Testis (tissue), 2 donors: ENCODE measurements at regions not wholly inside any gene's neighbourhood (a gene's known extent, or its start where the extent isn't known, plus 50 kb on each side); places are given as distances from the start of the nearest gene placed in this dataset.

Source experiments
- DNase-seq: peaks from one replicate; pipeline ENCODE4 v3.0.0-alpha.2; 2019
- H3K27ac ChIP-seq, 2 donors: fragments of 200-600 bp; sonication (generic); one replicate each; pipeline ENCODE4 v1.5.1; 2019
- H3K27me3 ChIP-seq: fragments of 200-600 bp; sonication (generic); one replicate; pipeline ENCODE4 v1.5.1; 2019
- H3K36me3 ChIP-seq: fragments of 200-600 bp; sonication (generic); one replicate; pipeline ENCODE4 v1.5.1; 2017; ENCODE audit warnings: low read depth; ENCODE audit errors: missing control alignments
- H3K4me1 ChIP-seq: fragments of 200-600 bp; sonication (generic); one replicate; pipeline ENCODE4 v1.5.1; 2019
- H3K4me3 ChIP-seq, 2 donors: fragments of 200-600 bp; sonication (generic); one replicate each; pipeline ENCODE4 v1.5.1; 2017 to 2019
- H3K9me3 ChIP-seq: fragments of 200-600 bp; sonication (generic); one replicate; pipeline ENCODE4 v1.5.1; 2017
- POLR2A ChIP-seq: fragments of 450-650 bp; IDR thresholded peaks from one replicate; pipeline ENCODE4 v1.6.1; 2017; ENCODE audit warnings: antibody characterized with exemption, mild to moderate bottlenecking, moderate library complexity
- WGBS, 2 donors: methylation state at CpG; one replicate each; pipeline ENCODE4 v1.1.5; 2018; 5-methylcytosine and 5-hydroxymethylcytosine counted together
- intact Hi-C: fragments of 100-400 bp; cut with DNase I; formaldehyde crosslinking; loops from one replicate; pipeline ENCODE4 v1.15.1; 2023; ENCODE audit warnings: low total_unique reads
- TF ChIP-seq, protein P1 (sequence below), 3 experiments: fragments of 450-650 bp in 2 of 3; fragments of 200-600 bp in 1 of 3; sonication (generic) in 1 of 3; IDR thresholded peaks; one replicate each; pipeline ENCODE4 v1.5.1; 2016 to 2019; ENCODE audit warnings: antibody characterized with exemption in 3 of 3, mild to moderate bottlenecking in 2 of 3, moderate library complexity in 1 of 3

DNA sequence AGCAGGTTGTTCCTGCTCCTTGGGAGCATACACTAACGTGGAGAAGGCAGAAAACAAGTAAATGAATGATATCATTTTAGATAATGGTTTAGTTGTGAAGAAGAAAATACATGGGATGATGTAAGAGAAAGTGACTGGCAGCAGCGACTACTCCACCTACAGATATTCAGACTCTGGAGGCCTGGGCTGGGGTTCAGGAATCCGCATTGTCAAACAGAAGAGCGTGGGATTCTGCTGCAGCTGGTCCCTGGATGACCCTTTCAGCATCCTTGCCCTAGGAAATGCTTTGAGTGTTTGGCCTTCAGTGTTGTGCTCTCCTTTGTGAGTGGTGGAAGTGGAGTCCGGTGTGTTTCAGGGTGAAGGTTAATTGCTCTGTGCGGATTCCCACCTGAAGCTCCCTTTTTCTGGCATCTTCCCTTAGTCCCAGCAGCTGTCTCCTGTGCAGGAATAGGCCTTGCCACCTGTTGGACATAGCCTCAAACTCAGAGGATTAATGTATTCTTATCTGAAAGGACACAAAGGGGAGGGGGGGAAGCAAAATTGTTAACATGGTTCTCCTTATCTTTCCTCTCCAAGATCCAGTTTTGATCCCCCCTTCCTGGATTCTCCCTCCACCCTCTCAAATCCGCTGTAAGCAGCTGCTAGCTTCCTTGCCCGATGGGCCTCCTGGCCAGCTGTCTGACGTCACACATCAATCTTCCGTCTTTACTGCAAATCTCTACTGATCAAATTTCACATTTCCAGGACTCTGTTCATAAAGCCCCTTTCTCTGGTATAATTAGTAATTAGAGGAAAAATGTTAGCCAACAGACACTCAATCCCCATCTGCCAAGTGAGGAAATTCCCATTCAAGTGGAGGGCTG is 68.3 kb upstream of the SPAG17 start:
- intact Hi-C loops, result no loop called here
- H3K27me3 ChIP-seq, result no peaks in the 10 kb centered on the region
- no peak for TF ChIP-seq POLR2A
- TF ChIP-seq, protein P1, sequence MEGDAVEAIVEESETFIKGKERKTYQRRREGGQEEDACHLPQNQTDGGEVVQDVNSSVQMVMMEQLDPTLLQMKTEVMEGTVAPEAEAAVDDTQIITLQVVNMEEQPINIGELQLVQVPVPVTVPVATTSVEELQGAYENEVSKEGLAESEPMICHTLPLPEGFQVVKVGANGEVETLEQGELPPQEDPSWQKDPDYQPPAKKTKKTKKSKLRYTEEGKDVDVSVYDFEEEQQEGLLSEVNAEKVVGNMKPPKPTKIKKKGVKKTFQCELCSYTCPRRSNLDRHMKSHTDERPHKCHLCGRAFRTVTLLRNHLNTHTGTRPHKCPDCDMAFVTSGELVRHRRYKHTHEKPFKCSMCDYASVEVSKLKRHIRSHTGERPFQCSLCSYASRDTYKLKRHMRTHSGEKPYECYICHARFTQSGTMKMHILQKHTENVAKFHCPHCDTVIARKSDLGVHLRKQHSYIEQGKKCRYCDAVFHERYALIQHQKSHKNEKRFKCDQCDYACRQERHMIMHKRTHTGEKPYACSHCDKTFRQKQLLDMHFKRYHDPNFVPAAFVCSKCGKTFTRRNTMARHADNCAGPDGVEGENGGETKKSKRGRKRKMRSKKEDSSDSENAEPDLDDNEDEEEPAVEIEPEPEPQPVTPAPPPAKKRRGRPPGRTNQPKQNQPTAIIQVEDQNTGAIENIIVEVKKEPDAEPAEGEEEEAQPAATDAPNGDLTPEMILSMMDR (IDR thresholded peaks at IDR 0.05), result no peak
- H3K9me3 ChIP-seq, result no peaks in the 10 kb centered on the region
- 51 to 59% methylated on average over 10 of the region's 10 CpGs for WGBS, 2 donors
- no peaks in the 10 kb centered on the region for H3K4me1 ChIP-seq
- no peaks in the 10 kb centered on the region for H3K36me3 ChIP-seq
- no peak overlapping the region for H3K4me3 ChIP-seq
- H3K27ac ChIP-seq, result no peak overlapping the region
- DNase-seq, result no peak

GRCh38 chr1:118252624-118253023 is 67.6 kb upstream of the SPAG17 start:
- no peaks in the 10 kb centered on the region for H3K9me3 ChIP-seq
- H3K4me1 ChIP-seq, result no peaks in the 10 kb centered on the region
- H3K27me3 ChIP-seq, result no peaks in the 10 kb centered on the region
- WGBS, 2 donors, result 49 to 82% methylated on average over 3 of the region's 3 CpGs
- DNase-seq, result no peak
- no peaks in the 10 kb centered on the region for H3K36me3 ChIP-seq
- TF ChIP-seq, protein P1 (IDR thresholded peaks at IDR 0.05), result no peak
- no peak for TF ChIP-seq POLR2A
- H3K27ac ChIP-seq, result no peak overlapping the region
- H3K4me3 ChIP-seq, result no peak overlapping the region
- intact Hi-C loops, result no loop called here

DNA sequence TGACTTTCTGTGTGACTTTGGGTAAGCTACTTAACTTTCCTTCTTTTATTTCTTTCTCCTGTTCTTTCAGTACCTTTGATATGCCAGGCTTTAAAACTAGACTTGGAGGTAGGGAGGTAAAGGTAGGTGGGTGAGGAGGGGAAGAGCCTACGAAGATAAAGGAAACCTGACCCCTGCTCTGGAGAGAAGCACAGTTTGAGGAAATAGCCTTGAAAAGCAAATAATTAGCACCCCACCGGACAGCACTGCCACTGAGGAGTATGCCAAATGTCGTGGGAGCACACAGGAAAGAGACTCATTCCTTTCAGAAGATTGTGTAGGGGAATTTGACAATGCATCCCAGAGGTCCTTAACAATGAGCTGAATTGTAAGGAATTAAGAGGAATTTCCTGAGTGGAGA is 65.2 kb upstream of the SPAG17 start:
- intact Hi-C loops, result no loop called here
- TF ChIP-seq POLR2A, result no peak
- TF ChIP-seq, protein P1 (IDR thresholded peaks at IDR 0.05), result no peak
- DNase-seq, result no peak

DNA sequence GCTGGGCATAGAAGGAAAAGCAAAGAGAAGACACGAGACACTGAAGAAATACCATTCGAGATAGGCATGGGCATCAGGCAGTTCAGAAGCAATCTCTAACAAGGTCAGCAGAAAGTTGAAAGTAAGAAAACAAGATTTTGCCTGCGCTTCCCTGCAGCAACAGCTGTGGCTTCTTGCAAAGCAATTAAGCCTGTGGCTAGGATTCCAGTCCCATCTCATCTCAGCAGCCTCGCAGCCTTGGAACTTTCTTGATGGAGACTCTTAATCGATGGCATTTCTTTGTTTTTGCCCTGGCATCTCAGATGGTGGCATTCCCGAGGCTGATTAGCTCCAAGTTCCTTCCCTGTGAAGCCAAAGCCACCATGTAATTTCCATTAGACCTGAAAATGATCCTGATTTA is 64.6 kb upstream of the SPAG17 start:
- H3K36me3 ChIP-seq, result no peaks in the 10 kb centered on the region
- no peaks in the 10 kb centered on the region for H3K9me3 ChIP-seq
- no peak overlapping the region for H3K27ac ChIP-seq
- H3K4me1 ChIP-seq, result no peaks in the 10 kb centered on the region
- WGBS, 2 donors, result 72 to 74% methylated on average over 6 of the region's 6 CpGs
- H3K4me3 ChIP-seq, result no peak overlapping the region
- TF ChIP-seq POLR2A, result no peak
- TF ChIP-seq, protein P1 (IDR thresholded peaks at IDR 0.05), result no peak
- intact Hi-C loops, result no loop called here
- DNase-seq, result no peak
- no peaks in the 10 kb centered on the region for H3K27me3 ChIP-seq

More for the DNA sequence above, 65.2 kb upstream of the SPAG17 start:
- Histone ChIP-seq H3K4me1 (no peaks in the 10 kb centered on the region), H3K9me3 (no peaks in the 10 kb centered on the region), H3K36me3 (no peaks in the 10 kb centered on the region), H3K27ac (no peak overlapping the region), H3K27me3 (no peaks in the 10 kb centered on the region), H3K4me3 (no peak overlapping the region)
- WGBS, 2 donors, result 32 to 36% methylated on average over 3 of the region's 3 CpGs

- H3K4me1 ChIP-seq, result no peaks in the 10 kb centered on the region
- no peaks in the 10 kb centered on the region for H3K9me3 ChIP-seq
- 78 to 79% methylated on average over 3 of the region's 3 CpGs for WGBS, 2 donors
- peak; percentile 20 for DNase-seq
- no peak overlapping the region for H3K27ac ChIP-seq
- H3K4me3 ChIP-seq, result no peak overlapping the region
- no peaks in the 10 kb centered on the region for H3K27me3 ChIP-seq
- no peaks in the 10 kb centered on the region for H3K36me3 ChIP-seq
- TF ChIP-seq POLR2A, result no peak
- TF ChIP-seq, protein P1 (IDR thresholded peaks at IDR 0.05), result no peak
- intact Hi-C loops, result no loop called here
Observed at GRCh38 chr1:118247593-118247992, 62.6 kb upstream of the SPAG17 start.
